Neural progenitor cell (in vitro differentiated cells): ENCODE measurements at regions not wholly inside any gene's neighbourhood (a gene's known extent, or its start where the extent isn't known, plus 50 kb on each side); places are given as distances from the start of the nearest gene placed in this dataset.

Experiments used
- CTCF ChIP-seq: fragments of 200-600 bp; sonication (generic); IDR thresholded peaks from 2 replicates; pipeline ENCODE4 v1.5.1; 2017; ENCODE audit warnings: antibody characterized with exemption, mild to moderate bottlenecking
- EZH2 ChIP-seq: fragments of 200-600 bp; sonication (generic); IDR thresholded peaks from 2 replicates; pipeline ENCODE4 v1.6.1; 2017; ENCODE audit warnings: antibody characterized with exemption, mild to moderate bottlenecking, moderate library complexity
- EZH2phosphoT487 ChIP-seq: fragments of 200-600 bp; sonication (generic); IDR thresholded peaks from 2 replicates; pipeline ENCODE4 v1.6.1; 2017; ENCODE audit warnings: antibody characterized with exemption

GRCh38 chr14:104285508-104285840, 147.1 kb downstream of the KIF26A start:
- TF ChIP-seq EZH2 (no peak), CTCF (no peak), EZH2phosphoT487 (no peak)
